DMS153 (cell line): ENCODE measurements at regions not wholly inside any gene's neighbourhood (a gene's known extent, or its start where the extent isn't known, plus 50 kb on each side); places are given as distances from the start of the nearest gene placed in this dataset.

Experiments used
- DNase-seq: peaks from one replicate; lab custom pipeline; 2025; lab: John Stamatoyannopoulos, UW

DNA sequence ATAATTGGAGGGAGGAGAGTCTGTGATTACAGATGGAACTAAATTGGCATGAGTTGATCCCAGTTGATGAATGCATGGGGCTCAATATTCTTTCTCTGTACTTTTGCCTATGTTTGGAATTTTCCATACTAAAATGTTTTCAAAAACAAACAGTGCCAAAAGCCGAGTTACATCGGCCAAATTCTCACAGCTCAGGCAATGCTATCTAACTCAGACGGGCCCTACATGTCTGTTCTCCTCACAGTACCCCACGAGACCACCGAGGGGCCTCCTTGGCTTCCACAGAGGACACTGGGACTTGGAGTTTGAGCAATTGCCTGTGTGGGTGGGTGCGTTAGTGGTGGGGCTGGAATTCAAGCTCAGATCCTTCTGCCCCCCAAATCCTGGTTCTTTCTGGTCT lies 413.2 kb downstream of the CDH26 start:
- no peak for DNase-seq

DNA sequence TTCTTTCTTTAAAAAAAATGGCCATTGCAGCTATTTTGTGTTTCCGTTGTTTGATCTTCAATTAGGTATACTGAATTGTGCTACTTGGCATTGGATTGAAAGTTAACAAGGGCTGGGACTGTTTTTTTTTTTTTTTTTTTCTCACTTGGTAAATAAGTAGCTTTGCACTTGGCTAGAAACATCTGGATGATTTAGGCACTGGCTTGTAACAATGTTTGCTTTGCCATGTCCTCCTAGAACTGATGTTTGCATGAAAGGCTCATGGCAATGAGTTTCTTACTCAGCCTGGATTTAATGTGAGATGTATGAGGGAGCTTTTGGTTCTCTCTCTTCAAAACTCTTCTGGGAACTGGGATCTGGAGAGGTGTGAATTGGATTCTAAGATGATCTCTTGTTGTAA lies 414.1 kb downstream of the CDH26 start:
- DNase-seq = no peak

DNA sequence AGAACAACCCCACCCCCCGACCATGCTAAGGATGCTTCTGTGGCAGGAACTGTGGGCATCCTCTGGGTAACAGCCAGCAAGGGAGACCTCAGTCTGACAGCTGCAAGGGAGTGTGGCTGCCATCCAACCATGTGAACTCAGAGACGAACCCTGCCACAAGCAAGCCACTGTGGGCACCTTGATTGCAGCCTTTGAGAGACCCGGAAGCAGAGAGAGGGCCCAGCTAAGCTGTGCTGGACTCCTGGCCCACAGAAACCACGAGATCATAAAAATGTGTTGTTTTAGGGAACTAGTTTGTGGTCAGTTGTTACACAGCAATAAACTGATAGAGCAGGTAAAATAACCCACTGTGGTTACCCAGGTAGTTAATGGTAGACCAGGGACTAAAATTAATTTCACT lies 414.6 kb downstream of the CDH26 start:
- no peak for DNase-seq

DNA sequence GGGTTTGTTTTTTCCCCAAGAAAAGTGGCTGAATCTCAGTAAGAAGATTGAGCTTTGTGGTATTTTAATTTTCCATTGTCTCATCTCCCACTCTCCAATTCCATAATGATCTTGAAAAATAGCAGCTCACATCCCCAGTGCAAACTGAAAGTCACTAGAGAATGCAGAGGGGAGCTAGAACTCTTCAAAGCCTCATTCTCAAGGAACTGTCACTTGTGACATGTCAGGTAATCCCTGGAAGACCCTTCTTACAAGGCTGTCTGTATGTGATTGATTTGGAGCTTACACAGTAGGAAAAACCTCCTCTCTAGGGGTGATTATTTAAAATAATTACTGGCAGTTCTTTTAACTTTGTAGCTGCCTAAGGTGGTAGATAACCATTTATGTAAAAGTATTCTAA lies 420.4 kb downstream of the CDH26 start:
- no peak for DNase-seq

DNA sequence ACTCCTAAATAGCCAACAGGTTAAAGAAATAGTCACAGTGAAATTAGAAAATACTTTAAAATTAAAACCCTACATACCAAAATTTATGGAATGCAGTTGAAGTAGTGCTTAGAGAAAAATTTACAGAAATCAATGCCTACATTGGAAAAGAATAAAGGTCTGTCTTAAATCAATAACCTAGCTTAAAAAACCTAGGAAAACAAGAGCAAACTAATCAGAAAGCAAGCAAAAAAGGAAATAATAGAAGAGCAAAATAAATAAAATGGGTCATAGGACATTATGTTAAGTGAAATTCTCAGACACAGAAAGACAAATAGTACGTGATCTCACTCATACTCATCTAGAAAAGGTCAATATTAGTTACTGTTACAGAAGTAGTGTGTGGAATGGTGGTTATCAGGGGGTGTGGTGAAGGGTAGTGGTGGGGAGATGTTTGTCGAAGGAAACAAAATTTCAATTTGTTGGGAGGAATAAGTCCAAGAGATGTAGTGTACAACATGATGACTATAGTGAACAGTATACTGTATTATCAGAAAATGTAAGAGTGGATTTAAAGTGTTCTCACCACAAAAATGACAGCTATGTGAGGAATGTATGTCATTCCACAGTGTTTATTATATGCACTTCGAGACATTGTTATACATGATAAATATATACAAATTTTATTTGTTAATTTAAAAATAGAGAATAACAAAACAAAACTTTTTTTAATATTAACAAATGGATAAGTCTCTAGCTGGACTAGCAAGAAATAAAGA lies 423.6 kb downstream of the CDH26 start:
- no peak for DNase-seq

DNA sequence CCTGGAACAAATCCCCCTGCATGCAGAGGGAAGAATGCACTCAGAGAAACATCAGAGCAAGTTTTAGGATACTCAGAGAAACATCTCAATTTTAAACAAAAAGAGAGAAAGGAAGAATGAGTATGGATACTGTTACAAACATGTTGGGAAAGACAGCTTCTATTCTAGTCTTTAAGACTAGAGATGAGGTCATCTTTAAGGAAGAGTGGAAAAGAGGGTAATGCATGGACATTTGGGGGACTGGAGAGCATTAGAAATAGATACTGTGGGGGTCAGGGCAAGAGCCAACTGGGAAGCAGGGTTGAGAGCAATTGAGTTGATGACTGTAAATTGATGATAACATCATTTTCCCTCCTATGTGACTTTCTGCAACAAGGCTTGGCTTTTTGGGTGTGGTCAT lies 431.2 kb downstream of the CDH26 start:
- DNase-seq = no peak

DNA sequence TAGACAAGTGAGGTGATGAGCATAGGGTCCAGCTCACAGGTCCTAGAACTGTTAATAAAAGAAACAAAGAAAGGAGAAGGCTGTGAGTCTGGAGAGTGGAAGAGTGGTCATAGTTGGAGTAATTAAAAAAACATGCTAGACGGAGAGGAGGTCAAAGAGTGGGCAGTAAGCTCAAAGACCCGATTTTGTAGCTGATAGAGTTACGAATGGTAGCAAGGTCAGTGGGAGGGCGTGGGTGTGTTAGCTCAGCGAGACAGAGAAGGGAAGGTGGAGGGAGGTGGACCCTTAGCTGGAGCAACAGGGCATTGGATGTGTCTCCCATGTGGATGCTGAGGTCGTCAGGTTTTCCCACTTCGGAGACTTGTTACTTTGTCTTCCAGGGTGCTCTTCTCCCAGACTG lies 431.7 kb downstream of the CDH26 start:
- no peak for DNase-seq

DNA sequence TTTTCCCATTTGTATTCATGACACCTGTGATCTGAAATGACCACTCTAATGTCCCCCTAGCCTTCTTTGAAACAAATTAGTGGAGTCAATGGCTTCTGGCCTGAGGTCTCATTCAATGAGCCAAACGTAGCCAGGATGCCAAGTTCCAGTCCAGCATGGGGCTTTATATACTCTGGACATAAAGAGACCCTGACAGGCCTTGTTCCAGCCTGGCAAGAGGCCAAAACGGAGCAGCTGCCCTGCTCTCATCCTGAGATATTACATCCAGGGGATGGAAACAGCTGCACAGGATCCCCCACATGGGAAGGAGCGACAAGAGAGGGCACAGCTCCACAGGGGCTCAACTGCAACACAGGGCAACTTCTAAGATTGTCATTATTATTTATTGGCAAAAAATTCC lies 437.8 kb downstream of the CDH26 start:
- no peak for DNase-seq

DNA sequence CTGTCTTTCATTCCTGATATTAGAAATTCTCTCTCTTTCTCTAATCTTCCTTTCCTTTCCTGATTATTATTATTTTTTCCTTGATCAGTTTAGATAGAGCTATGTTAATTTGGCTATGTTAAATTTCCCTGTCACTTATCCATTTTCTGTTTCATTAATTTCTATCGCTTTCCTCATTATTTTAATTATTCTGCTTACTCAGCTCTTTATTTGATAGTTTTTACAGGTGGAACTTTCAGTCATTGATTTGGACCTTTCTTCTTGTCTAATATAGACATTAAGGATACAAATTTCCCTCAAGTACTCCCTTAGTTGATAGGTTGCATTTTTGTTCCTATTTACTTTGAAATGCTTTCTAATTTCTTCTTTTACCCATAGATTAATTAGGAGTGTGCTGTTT lies 442.3 kb downstream of the CDH26 start:
- no peak for DNase-seq

DNA sequence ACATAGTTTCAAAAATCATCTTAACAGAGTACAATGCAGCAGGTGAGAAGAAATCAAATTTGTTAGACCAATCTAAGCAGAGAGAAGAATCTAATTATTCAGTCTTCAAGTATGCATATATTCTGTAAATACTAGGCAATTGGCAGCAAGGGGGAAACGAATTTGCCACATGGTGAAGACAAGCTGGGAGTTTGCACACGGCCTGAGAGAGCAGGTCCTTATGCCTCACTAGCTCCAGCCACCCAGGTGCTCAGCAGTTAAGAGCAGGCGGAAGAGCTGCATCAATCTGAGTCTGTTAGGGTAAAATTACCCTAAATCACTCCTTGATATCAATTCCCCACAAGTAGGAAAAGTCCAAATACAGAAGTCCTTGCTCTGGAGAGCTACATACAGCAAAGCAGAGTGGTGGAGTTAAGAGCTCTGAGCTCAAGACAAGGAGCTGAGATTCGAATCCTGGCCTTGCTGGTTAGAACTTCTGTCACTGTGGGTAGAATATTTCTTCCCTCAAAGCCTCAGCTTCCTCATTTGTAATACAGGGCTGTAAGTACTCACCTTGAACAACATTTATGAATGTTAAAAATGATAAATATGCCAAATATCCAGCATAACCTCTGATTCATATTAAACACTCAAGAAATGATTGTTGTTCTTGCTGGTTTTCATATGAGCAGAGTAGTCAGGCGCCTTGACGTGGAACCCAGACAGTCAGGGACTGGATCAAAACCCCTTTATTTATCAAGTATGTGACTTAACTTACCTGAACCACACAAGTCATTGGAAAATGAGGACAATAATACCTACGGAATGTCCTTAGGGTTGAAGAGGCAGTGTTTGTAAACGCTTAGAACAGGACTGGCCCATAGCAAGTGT lies 444.2 kb downstream of the CDH26 start:
- DNase-seq = no peak

DNA sequence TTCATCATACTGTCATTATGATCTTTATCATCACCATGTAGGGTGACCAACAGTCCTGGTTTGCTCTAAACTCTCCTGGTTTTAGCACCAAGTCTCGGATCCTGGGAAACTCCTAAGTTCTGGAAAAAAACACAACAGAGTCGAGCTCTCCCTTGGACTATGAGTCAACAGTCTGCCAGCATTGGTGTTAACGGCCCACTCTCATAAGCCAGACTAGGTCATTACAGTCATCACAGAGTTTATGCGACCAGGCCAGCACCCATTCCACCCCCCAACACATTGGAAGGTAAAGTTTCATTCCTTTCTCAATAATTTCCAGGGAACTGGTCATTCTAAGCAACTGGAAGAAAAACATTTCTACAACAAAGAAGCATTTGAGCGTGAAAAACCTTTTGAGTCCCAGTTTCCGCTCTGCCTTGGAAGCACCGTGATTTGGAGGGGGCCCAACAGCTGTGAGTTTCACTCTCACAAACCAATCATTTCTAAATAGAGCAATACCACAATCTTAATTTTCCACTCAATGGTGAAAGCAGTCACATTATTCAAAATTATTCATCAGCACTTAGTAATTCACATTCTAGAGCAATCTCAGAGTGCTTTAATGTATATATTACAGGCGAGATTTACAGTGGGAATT lies 445.0 kb downstream of the CDH26 start:
- DNase-seq = no peak

DNA sequence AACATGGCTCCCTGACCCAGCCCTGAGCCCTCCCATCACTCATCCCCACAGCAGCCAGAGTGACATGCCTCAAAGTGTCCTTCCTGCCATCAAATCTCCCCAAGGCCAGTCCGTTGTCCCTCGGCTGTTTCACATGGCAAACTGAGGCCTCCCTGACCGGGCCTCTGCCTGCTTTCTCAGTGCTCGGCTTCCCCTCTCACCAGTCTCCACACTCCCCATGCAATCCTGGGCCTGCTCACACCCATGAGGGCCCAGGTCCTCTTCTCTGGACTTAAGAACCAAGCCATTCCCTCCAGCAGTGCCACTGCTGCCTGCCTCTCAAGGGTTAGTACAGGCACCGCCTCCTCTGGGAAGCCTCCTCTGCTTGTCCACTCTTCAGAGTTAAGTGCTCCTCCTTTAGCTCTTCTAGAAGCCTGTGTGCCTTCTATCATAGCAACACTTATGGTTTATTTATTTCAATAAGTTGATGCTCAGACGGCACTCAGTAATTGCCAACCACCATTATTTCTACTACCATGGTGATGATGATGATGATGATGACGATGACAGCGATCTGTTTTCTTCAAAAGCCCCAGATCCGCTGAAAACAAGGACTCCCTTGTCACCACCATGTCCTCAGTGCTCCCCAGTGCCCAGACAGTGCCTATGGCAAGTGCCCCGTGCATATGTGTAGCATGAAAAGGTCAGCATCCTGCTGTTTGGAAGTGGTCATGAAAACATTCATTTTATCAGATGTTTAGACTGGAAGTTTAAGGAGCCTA lies 449.0 kb downstream of the CDH26 start:
- DNase-seq = no peak

DNA sequence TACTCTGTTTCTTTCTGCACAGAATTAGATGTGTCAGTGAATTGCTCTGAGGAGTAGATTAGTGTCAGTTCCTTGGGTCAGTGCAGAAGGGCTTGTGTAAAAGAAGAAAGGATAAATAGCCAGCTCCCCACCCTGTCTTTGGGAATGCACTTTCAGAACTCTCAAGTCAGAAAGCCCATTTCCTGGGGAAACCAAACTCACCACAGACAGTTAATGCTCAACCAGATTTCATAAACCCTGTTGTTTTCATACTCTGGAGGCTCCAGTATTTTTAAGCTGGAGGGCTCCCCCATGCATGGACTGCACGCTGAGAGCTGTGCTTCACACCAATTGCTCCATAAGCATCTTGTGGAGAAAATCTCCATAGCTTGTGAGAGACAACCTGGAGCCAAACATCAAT lies 449.7 kb downstream of the CDH26 start:
- no peak for DNase-seq

DNA sequence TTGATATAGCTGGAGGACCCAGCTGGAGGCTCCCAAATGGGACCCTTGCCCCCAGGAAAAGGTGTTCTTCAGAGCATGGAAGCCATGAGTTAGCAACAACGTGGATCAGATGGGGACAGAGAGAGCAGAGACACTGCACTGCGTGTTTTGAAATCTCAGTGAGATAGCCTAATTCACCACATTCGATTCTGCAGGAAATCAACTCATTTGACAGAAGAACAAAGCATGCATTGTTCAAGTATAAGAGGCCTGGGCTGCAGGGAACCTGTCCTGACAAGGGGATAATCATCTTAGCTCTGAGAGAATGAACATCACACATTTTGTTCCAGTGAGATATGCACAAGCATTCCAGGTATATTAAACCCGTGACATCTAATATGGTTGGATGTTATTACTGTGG lies 450.2 kb downstream of the CDH26 start:
- DNase-seq = no peak

DNA sequence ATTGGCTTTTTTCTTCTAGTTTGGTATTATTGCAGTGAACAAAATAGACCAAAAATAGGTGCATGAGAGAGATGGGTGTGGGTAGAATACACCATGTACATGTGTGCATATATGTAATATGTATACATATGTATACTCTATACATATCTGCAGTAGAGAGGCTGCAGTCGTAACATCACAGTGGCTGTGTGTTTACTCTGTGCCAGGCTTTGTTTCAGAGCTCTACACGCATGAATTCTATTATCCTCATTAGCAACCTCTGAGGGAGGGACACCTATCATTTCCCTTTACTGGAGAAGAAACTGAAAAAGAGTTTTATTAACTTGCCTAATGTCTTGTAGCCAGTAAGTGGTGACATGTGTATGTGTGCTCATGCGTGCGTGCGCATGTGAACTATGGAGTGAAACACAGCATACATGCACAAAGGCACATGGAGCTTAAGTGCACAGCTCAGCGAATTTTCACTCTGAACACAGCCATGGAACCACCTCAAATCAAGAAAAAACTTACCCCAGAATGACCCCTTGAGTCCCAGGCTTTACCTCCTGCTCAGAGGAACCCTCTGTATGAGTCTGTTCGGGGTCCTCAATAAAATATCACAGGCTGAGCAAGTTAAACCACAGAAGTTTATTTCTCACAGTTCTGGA lies 452.5 kb downstream of the CDH26 start:
- DNase-seq = no peak

DNA sequence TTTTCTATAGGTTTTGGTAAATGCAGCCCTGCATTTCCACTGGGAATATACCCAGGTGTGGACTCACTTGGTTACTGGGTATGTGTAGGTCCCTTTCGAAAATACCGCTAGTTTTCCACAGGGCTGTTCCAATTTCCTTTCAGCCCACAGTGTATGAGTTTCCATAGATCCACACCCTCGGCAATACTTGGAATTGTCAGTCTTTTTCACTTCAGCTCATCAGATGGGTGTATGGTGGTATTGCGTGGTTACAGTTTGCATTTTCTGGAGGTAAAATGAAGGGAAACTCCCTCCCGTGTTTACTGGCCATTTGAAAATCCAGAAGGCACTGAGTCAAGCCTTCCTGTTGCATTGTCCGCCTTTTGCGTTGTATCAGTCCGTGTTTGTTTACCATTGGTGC lies 453.6 kb downstream of the CDH26 start:
- no peak for DNase-seq

DNA sequence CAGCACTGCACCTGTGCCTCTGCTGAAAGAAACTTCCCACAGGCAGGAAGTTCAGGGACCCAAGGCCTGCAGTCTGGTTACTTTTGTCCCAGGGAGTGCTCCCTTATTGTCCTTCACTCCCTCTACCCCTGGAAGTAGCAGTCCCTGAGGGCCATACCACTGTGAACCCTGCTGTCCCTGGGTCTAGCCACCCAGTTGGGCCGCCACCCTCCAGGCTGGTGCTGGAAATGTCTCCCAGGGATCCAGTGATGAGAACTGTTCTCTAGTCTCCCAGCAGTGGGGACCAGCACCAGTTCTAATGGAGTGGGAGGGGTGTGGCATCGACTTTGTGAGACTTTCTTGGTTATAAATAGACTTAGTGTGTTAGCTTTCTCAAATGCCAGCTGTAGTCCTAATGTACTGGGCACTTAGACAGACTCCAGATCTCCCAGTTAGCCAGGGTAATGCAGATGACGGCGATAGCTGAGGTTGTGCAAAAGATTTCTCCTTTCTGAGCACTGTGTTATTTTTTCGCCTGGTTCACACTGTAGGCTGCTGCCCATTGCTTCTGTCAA lies 462.5 kb downstream of the CDH26 start:
- DNase-seq = no peak

DNA sequence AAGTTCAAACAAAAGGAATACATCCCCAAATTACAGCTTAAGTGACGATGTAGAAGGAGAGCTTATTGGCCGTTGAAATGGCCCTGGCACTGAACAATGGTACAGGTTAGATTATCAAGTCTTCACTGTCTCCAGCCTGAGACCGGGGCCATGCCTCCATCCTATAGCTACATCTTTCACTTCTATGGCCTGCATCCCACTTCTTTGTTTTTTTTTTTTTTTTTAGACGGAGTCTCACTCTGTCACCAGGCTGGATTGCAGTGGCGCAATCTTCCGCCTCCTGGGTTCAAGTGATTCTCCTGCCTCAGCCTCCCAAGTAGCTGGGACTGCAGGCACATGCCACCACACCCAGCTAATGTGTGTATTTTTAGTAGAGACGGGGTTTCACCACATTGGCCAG lies 464.6 kb downstream of the CDH26 start:
- DNase-seq = no peak

DNA sequence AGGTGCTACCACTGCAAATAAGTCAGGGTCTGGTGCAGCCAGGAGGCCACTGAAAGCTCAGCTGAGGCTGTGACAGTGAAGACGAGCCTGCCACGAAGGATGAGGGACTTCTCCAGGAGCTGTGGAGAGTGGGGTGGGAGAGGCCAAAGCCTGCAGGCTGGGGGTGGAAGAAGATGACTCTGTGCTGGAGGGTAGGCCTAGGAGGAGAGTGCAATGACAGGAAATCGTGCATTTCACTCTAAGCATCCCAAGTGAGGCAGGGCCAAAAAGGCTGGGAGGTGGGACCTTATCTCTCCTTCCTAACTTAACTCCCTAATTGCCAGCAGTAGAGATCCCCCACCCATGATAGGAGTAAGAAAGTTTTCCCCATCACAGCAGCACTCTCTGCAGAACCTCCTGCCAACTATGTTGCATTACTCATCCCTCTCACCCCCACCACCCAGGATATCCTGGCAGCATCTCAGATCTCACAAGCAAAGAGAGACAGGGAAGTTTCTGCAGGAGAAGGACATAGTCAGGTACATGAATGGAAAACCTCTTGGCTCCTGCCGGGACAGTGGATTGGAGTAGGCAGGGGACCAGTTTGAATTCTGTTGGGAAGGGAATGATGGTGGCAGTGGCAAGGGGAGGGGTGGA lies 466.2 kb downstream of the CDH26 start:
- DNase-seq = no peak

DNA sequence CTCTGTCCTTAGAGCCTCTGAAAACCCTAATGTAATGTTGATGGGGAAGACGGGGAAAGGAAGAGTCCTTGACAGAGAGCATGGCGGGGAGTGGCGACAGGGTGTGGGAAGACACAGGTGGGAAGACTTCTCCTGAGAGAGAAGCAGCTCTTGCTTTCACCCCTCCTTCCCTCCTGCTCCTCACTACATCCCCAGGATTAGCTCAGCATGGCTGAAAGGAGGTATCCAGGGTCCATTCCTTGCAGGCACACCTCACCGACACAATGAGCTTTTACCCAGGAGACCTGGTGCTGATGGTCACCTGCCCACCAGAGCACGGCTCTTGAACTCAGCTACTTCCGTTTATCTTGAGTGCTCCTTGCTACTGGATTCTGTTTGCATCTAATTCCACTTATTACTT lies 469.3 kb downstream of the CDH26 start:
- no peak for DNase-seq

DNA sequence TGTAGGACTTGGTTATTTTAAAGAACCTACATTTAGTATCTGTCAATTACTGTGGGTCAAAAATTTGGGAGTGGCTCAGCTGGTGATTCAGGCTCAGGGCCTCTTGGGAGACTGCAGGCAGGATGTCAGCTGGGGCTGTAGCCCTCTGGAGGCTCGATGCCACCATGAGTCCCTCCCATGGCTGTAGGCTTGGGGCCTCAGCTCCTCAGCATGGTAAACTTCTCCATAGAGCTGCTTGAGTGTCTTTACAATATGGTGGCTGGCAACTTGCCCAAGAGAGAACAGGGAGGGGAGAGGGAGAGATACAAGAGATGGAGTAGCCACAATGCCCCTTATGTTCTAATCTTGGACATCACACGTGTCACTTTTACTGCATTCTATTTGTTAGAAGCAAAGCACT lies 470.4 kb downstream of the CDH26 start:
- DNase-seq = no peak
